ENCODE measurements at regions not wholly inside any gene's neighbourhood (a gene's known extent, or its start where the extent isn't known, plus 50 kb on each side); places are given as distances from the start of the nearest gene placed in this dataset.

DNA sequence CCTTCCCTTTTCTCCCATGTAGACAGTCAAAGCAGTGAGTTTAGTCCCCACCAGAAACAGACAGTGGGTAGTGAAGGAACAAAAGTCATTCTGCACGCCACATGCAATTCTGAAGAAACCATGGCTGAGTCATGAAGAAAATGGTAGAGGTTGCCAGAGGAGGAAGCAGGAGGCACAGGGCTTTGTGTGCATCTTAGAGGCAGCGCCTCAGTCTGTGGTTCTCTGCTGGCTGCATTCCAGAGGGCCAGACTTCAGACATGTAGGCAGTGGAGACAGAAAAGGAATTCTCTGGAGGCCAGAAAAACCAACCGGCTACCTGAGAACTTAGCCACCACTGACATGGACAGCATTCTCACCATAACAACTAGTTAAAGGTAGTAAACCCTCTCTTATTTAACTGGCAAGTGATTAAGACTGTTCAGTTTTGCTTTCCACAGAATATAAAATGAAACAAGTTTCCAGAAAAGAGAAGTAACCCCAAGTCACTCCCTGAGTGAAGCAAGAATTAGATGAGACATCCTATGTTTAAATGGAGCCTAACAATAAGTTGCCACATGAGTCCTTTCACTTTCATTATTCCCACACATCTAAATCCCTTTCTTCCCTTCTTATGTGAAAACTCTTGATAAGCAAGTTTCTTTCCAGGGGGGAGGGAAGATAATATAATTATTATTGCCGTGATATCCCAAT lies 556.1 kb downstream of the SOX6 start:
- Mint-ChIP-seq H3K36me3 (ENCODE audit: insufficient read depth in 1 of 3, low read depth in 3 of 3) (no peaks in the 10 kb centered on the region), H3K4me1 (peaks cover 0 to 2% of the 10 kb centered on the region in 2 experiments; a peak in 1 of 4 replicates), H3K27ac (no peak overlapping the region), H3K4me3 (no peak overlapping the region), H3K27me3 (ENCODE audit: low read depth) (peaks cover 2% of the 10 kb centered on the region; the same call in 1 of the 2 replicates), H3K9me3 (no peaks in the 10 kb centered on the region)
- Histone ChIP-seq H3K79me2 (ENCODE audit: insufficient read depth, low read length) (no peaks in the 10 kb centered on the region), H3K27me3 (ENCODE audit: insufficient read depth, low read length) (no peaks in the 10 kb centered on the region), H2AK5ac (ENCODE audit: insufficient read length, low read length) (no peak overlapping the region), H2BK5ac (ENCODE audit: insufficient read length, low read length) (no peak overlapping the region), H2BK12ac (ENCODE audit: insufficient read length, low read depth, low read length) (no peak overlapping the region), H3K9me3 (ENCODE audit: control insufficient read depth, low read depth, low read length) (no peaks in the 10 kb centered on the region), H4K91ac (ENCODE audit: insufficient read length, low read depth, low read length) (no peak overlapping the region), H3K18ac (ENCODE audit: insufficient read length, low read depth, low read length) (no peak overlapping the region), H4K20me1 (ENCODE audit: control insufficient read depth, insufficient read depth, insufficient read length) (no peaks in the 10 kb centered on the region), H4K5ac (ENCODE audit: insufficient read length, low read depth, low read length) (no peak overlapping the region), H3T11ph (ENCODE audit: low read length) (no peak overlapping the region), H3K23me2 (ENCODE audit: insufficient read length, low read depth, low read length, poor library complexity, severe bottlenecking) (no peaks in the 10 kb centered on the region), H2BK120ac (ENCODE audit: low read depth, low read length, poor library complexity, severe bottlenecking) (no peak overlapping the region), H2BK20ac (ENCODE audit: low read depth, low read length, poor library complexity, severe bottlenecking) (no peak overlapping the region), H4K8ac (replicated peaks; ENCODE audit: insufficient read length, low read depth, low read length) (no peak overlapping the region), H2AFZ (ENCODE audit: low read length) (no peak overlapping the region), H3K56ac (ENCODE audit: insufficient read length, low read depth, low read length) (no peak overlapping the region), H3K79me1 (ENCODE audit: insufficient read depth, low read depth, low read length, poor library complexity, severe bottlenecking) (no peaks in the 10 kb centered on the region), H3K27ac (ENCODE audit: insufficient read length, low read depth, low read length) (no peak overlapping the region), H3K9ac (ENCODE audit: extremely low read depth, insufficient read length, low read length) (no peak overlapping the region), H3K4ac (ENCODE audit: low read depth, low read length) (no peak overlapping the region), H2BK15ac (ENCODE audit: low read depth, low read length) (no peak overlapping the region), H3K23ac (ENCODE audit: insufficient read length, low read depth, low read length) (no peak overlapping the region), H3K4me1 (ENCODE audit: insufficient read depth, low read length) (no peaks in the 10 kb centered on the region), H3K4me2 (ENCODE audit: insufficient read depth, insufficient read length, low read length) (no peak overlapping the region), H3K14ac (ENCODE audit: insufficient read depth, low read length) (no peak overlapping the region)
- no CpG with 5 or more reads among the region's 4 CpGs for WGBS (ENCODE audit: extremely low coverage, insufficient read length, low lambda C conversion rate)
- no peak for TF ChIP-seq CTCF (conservative IDR thresholded peaks at IDR 0.05)
- DNase-seq, result no peak

All from H9 (cell line).